Small intestine (tissue), 7 donors: ENCODE measurements at regions not wholly inside any gene's neighbourhood (a gene's known extent, or its start where the extent isn't known, plus 50 kb on each side); places are given as distances from the start of the nearest gene placed in this dataset.
A peak's percentile ranks its signal among the peaks of the same experiment; 100 is the strongest.

Experiments used
- DNase-seq, 2 donors: peaks; one replicate each; pipeline versions ENCODE4 v3.0.0 to v3.0.0-alpha.2; 2013
- FAIRE-seq: peaks from 2 replicates; lab custom pipeline; 2012; peaks lifted over from hg19 to GRCh38; lab: Jason Lieb, UNC
- H3K27ac ChIP-seq, 3 donors: one replicate each; pipeline ENCODE4 v1.5.1; 2013; ENCODE audit warnings: low read length in 2 of 3, mild to moderate bottlenecking in 2 of 3, control low read depth in 1 of 3, inconsistent platforms in 1 of 3, low read depth in 1 of 3, moderate library complexity in 1 of 3
- H3K27me3 ChIP-seq, 3 donors: one replicate each; pipeline ENCODE4 v1.6.1; 2013; ENCODE audit warnings: low read length in 3 of 3, inconsistent platforms in 1 of 3; ENCODE audit not compliant: control insufficient read depth in 3 of 3, insufficient read depth in 3 of 3
- H3K36me3 ChIP-seq, 3 donors: one replicate each; pipeline ENCODE4 v1.6.1; 2013; ENCODE audit warnings: low read length in 3 of 3, inconsistent platforms in 1 of 3, low read depth in 1 of 3, mild to moderate bottlenecking in 1 of 3, moderate library complexity in 1 of 3; ENCODE audit not compliant: control insufficient read depth in 3 of 3, insufficient read depth in 2 of 3
- H3K4me1 ChIP-seq, 3 donors: one replicate each; pipeline ENCODE4 v1.6.1; 2013; ENCODE audit warnings: low read length in 2 of 3, inconsistent platforms in 1 of 3, low read depth in 1 of 3, mild to moderate bottlenecking in 1 of 3, moderate library complexity in 1 of 3; ENCODE audit not compliant: control insufficient read depth in 3 of 3, insufficient read depth in 2 of 3
- H3K4me3 ChIP-seq, 3 donors: one replicate each; pipeline ENCODE4 v1.5.1; 2013; ENCODE audit warnings: low read length in 3 of 3, control low read depth in 1 of 3, inconsistent platforms in 1 of 3, low read depth in 1 of 3, mild to moderate bottlenecking in 1 of 3, moderate library complexity in 1 of 3
- H3K9me3 ChIP-seq, 2 donors: one replicate each; pipeline ENCODE4 v1.6.1; 2013; ENCODE audit warnings: low read depth in 1 of 2, low read length in 1 of 2; ENCODE audit not compliant: control insufficient read depth in 2 of 2, insufficient read depth in 1 of 2
- WGBS, 3 donors: extraction: QIAGEN DNeasy Blood & Tissue Kit; methylation state at CpG; one replicate each; pipeline ENCODE4 v1.1.7; 2013; 5-methylcytosine and 5-hydroxymethylcytosine counted together
- donor health status: healthy with polysubstance abuse.
- donor health status: control.
- donor health status: control.
- donor health status: Bipolar disorder and iron deficiency.
- donor health status: healthy.

- no peak for FAIRE-seq
- no peaks in the 10 kb centered on the region for H3K9me3 ChIP-seq
- H3K4me3 ChIP-seq: no peak overlapping the region
- H3K27me3 ChIP-seq: peaks cover 0 to 2% (median 0%) of the 10 kb centered on the region in 3 donors
- no peaks in the 10 kb centered on the region for H3K36me3 ChIP-seq
- WGBS, 3 donors: 59 to 71% (median 69%) methylated on average over 11 of the region's 11 CpGs
- H3K27ac ChIP-seq: no peak overlapping the region
- DNase-seq: no peak
- H3K4me1 ChIP-seq: peaks cover 0 to 9% (median 4%) of the 10 kb centered on the region in 3 donors
Measured at GRCh38 chr11:45085646-45086501, 60.6 kb upstream of the PRDM11 start.

GRCh38 chr11:45086526-45086925 is 59.9 kb upstream of the PRDM11 start:
- FAIRE-seq (no peak), DNase-seq (no peak)
- Histone ChIP-seq H3K36me3 (no peaks in the 10 kb centered on the region), H3K27me3 (peaks cover 0 to 2% (median 0%) of the 10 kb centered on the region in 3 donors), H3K4me1 (peaks cover 0 to 9% (median 4%) of the 10 kb centered on the region in 3 donors), H3K27ac (peak overlapping the region in 1 of 3 donors; percentile 66), H3K4me3 (no peak overlapping the region), H3K9me3 (no peaks in the 10 kb centered on the region)
- WGBS, 3 donors: 84 to 93% (median 90%) methylated on average over 5 of the region's 5 CpGs

- WGBS, 3 donors: 68 to 84% (median 82%) methylated on average over 7 of the region's 7 CpGs
- no peak for FAIRE-seq
- DNase-seq: no peak
- H3K4me3 ChIP-seq: no peak overlapping the region
- peaks cover 0 to 2% (median 0%) of the 10 kb centered on the region in 3 donors for H3K27me3 ChIP-seq
- peak overlapping the region in 2 of 3 donors; percentile 21 to 66 for H3K27ac ChIP-seq
- no peaks in the 10 kb centered on the region for H3K36me3 ChIP-seq
- no peaks in the 10 kb centered on the region for H3K9me3 ChIP-seq
- peaks cover 0 to 15% (median 4%) of the 10 kb centered on the region in 3 donors for H3K4me1 ChIP-seq
Measured at GRCh38 chr11:45087086-45087899, 59.1 kb upstream of the PRDM11 start.

DNA sequence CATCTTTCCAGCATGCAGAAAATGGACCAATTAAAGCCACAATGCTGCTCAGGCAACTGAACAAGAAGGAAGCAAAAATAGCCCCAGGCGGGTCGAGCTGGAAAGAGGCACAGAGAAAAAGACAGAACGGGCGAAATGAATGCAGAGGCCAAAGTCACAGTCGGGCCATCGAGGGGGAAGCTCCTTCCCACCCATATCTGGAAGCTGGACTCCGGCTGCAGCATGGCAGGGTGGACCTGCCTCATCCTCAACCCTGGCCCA is 58.6 kb upstream of the PRDM11 start:
- H3K27me3 ChIP-seq: no peaks in the 10 kb centered on the region
- WGBS, 3 donors: 65 to 84% (median 77%) methylated on average over 7 of the region's 7 CpGs
- DNase-seq (no peak), FAIRE-seq (no peak)
- peak overlapping the region in 2 of 3 donors; percentile 21 to 66 for H3K27ac ChIP-seq
- H3K36me3 ChIP-seq: no peaks in the 10 kb centered on the region
- H3K4me1 ChIP-seq: peaks cover 0 to 15% (median 4%) of the 10 kb centered on the region in 3 donors
- H3K9me3 ChIP-seq: no peaks in the 10 kb centered on the region
- no peak overlapping the region for H3K4me3 ChIP-seq

- peaks cover 0 to 15% (median 4%) of the 10 kb centered on the region in 3 donors for H3K4me1 ChIP-seq
- no peak for FAIRE-seq
- WGBS, 3 donors: 37 to 76% (median 69%) methylated on average over 2 of the region's 2 CpGs
Measured at GRCh38 chr11:45089251-45089650, 57.2 kb upstream of the PRDM11 start.

GRCh38 chr11:45089676-45090499 is 56.6 kb upstream of the PRDM11 start:
- no peak for DNase-seq
- H3K27me3 ChIP-seq: no peaks in the 10 kb centered on the region
- whole genome bisulfite sequencing, 3 donors: 61 to 69% (median 62%) methylated on average over 6 of the region's 6 CpGs
- no peak for FAIRE-seq
- H3K36me3 ChIP-seq: no peaks in the 10 kb centered on the region
- H3K4me1 ChIP-seq: peaks cover 0 to 15% (median 4%) of the 10 kb centered on the region in 3 donors
- no peaks in the 10 kb centered on the region for H3K9me3 ChIP-seq
- peak overlapping the region in 2 of 3 donors; percentile 34 to 78 for H3K27ac ChIP-seq
- no peak overlapping the region for H3K4me3 ChIP-seq

More at GRCh38 chr11:45089251-45089650, 57.2 kb upstream of the PRDM11 start:
- DNase-seq: no peak
- H3K9me3 ChIP-seq: no peaks in the 10 kb centered on the region
- H3K27ac ChIP-seq: peak overlapping the region in 2 of 3 donors; percentile 34 to 78
- H3K36me3 ChIP-seq: no peaks in the 10 kb centered on the region
- no peaks in the 10 kb centered on the region for H3K27me3 ChIP-seq
- H3K4me3 ChIP-seq: no peak overlapping the region

DNA sequence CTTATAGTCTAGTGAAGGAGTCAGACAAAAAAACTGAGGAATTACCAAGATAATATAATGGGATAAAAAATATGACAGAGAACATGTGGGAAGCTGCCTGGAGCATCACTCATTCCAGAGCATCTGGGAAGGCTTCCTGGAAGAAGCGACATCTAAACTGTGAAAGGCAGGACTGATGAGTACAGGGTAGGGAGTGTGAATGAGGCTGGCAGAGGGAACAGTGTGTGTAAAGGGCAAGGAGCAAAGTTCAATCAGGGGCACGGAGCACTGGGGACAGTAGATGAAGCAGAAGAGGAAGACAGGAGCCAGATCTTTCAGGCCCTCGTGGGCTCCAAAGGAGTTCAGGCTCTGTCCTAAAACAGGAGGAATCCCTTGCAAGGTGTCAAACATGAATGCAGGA is 55.8 kb upstream of the PRDM11 start:
- H3K4me1 ChIP-seq: peaks cover 0 to 15% (median 4%) of the 10 kb centered on the region in 3 donors
- no peak overlapping the region for H3K27ac ChIP-seq
- 34 to 60% (median 52%) methylated on average over 3 of the region's 3 CpGs for WGBS, 3 donors
- DNase-seq (peak in 1 of 2 donors; percentile 31), FAIRE-seq (no peak)
- H3K9me3 ChIP-seq: no peaks in the 10 kb centered on the region
- no peak overlapping the region for H3K4me3 ChIP-seq
- no peaks in the 10 kb centered on the region for H3K27me3 ChIP-seq
- no peaks in the 10 kb centered on the region for H3K36me3 ChIP-seq
